ENCODE measurements at regions not wholly inside any gene's neighbourhood (a gene's known extent, or its start where the extent isn't known, plus 50 kb on each side); places are given as distances from the start of the nearest gene placed in this dataset.

- no peak for TF ChIP-seq CTCF (IDR thresholded peaks at IDR 0.05 in 4 of 5, conservative IDR thresholded peaks at IDR 0.05 in 1 of 5)
- no peak for TF ChIP-seq POLR2A (IDR thresholded peaks at IDR 0.05)
Measured at GRCh38 chr4:13956947-13957346, 329.4 kb upstream of the BOD1L1 start.

Measured in gastrocnemius medialis (tissue), 4 donors.